H1 (cell line): ENCODE measurements at regions not wholly inside any gene's neighbourhood (a gene's known extent, or its start where the extent isn't known, plus 50 kb on each side); places are given as distances from the start of the nearest gene placed in this dataset.

Experiments
- CTCF ChIA-PET: fragments of 300-600 bp; sonication (Branson Sonifier 250); formaldehyde crosslinking; loops from one replicate; lab custom pipeline; 2021; ENCODE audit not compliant: partially characterized antibody; lab: Charles Lee
- POLR2A ChIA-PET: fragments of 300-600 bp; sonication (Branson Sonifier 250); formaldehyde crosslinking; loops from one replicate; lab custom pipeline; 2021; ENCODE audit warnings: inconsistent platforms; ENCODE audit not compliant: partially characterized antibody; lab: Charles Lee
- DNase-seq, 2 experiments: peaks; one replicate each; pipeline versions ENCODE4 v3.0.0 to v3.0.0-alpha.2; 2010 to 2022; ENCODE audit warnings: low spot score in 2 of 2, low read depth in 1 of 2, mixed read lengths in 1 of 2
- FAIRE-seq: peaks from 2 replicates; lab custom pipeline; 2011; peaks lifted over from hg19 to GRCh38; lab: Jason Lieb, UNC
- H2AFZ ChIP-seq: 2 replicates; pipeline ENCODE4 v1.8.1; 2012; ENCODE audit warnings: low read length, inconsistent platforms
- H2AK5ac ChIP-seq: 2 replicates; pipeline ENCODE4 v1.6.1; 2013; ENCODE audit warnings: low read depth, low read length
- H2BK120ac ChIP-seq: replicated peaks from 2 replicates; pipeline ENCODE3; 2013; ENCODE audit warnings: low read depth, low read length, inconsistent platforms
- H2BK12ac ChIP-seq: 2 replicates; pipeline ENCODE4 v1.6.1; 2013; ENCODE audit warnings: low read depth, low read length
- H2BK15ac ChIP-seq: 2 replicates; pipeline ENCODE4 v1.6.1; 2013; ENCODE audit warnings: low read length
- H2BK20ac ChIP-seq: 2 replicates; pipeline ENCODE4 v1.6.1; 2013; ENCODE audit warnings: low read length
- H2BK5ac ChIP-seq: 2 replicates; pipeline ENCODE4 v1.6.1; 2013; ENCODE audit warnings: low read depth, low read length
- H3K14ac ChIP-seq: 2 replicates; pipeline ENCODE4 v1.6.1; 2013; ENCODE audit warnings: inconsistent platforms; ENCODE audit not compliant: insufficient read length
- H3K18ac ChIP-seq: 2 replicates; pipeline ENCODE4 v1.6.1; 2013; ENCODE audit warnings: low read length; ENCODE audit errors: extremely low read depth
- H3K23ac ChIP-seq: 2 replicates; pipeline ENCODE4 v1.6.1; 2013; ENCODE audit warnings: inconsistent platforms; ENCODE audit not compliant: insufficient read length
- H3K23me2 ChIP-seq: 2 replicates; pipeline ENCODE4 v1.6.1; 2013; ENCODE audit warnings: low read depth, low read length
- H3K27ac ChIP-seq: 2 replicates; pipeline ENCODE4 v1.6.1; 2011; ENCODE audit warnings: low read depth, low read length, inconsistent platforms
- H3K27me3 ChIP-seq, 4 experiments: replicated peaks in 1 of 4; 1 replicate in 1 of 4; 2 replicates in 3 of 4; pipeline versions ENCODE4 v1.6.1 to v1.8.1; 2011 to 2013; ENCODE audit warnings: low read length in 3 of 4, mild to moderate bottlenecking in 3 of 4, inconsistent platforms in 2 of 4, mixed read lengths in 2 of 4, moderate library complexity in 1 of 4; ENCODE audit not compliant: control insufficient read depth in 3 of 4, insufficient read depth in 3 of 4; ENCODE audit errors: extremely low read depth in 1 of 4
- H3K36me3 ChIP-seq, 4 experiments: 2 replicates each; pipeline versions ENCODE4 v1.6.1 to v1.8.1; 2011 to 2013; ENCODE audit warnings: mild to moderate bottlenecking in 4 of 4, low read length in 3 of 4, moderate library complexity in 2 of 4, control low read depth in 1 of 4, inconsistent platforms in 1 of 4; ENCODE audit not compliant: insufficient read depth in 4 of 4, control insufficient read depth in 2 of 4
- H3K4ac ChIP-seq: replicated peaks from 2 replicates; pipeline ENCODE3; 2013; ENCODE audit warnings: low read length, low read depth, mixed read lengths, inconsistent platforms; ENCODE audit not compliant: insufficient read length
- H3K4me1 ChIP-seq, 4 experiments: replicated peaks in 1 of 4; 1 replicate in 1 of 4; 2 replicates in 3 of 4; pipeline versions ENCODE4 v1.6.1 to v1.8.1; 2011 to 2013; ENCODE audit warnings: low read length in 3 of 4, inconsistent platforms in 2 of 4, mixed read lengths in 1 of 4; ENCODE audit not compliant: insufficient read depth in 4 of 4, control insufficient read depth in 3 of 4
- H3K4me2 ChIP-seq, 2 experiments: 2 replicates each; pipeline versions ENCODE4 v1.6.1 to v1.8.1; 2011 to 2013; ENCODE audit warnings: low read depth in 2 of 2, low read length in 2 of 2, control low read depth in 1 of 2, inconsistent platforms in 1 of 2, mild to moderate bottlenecking in 1 of 2; ENCODE audit not compliant: insufficient read depth in 1 of 2
- H3K4me3 ChIP-seq, 4 experiments: fragments of 200-600, 300-600 bp in 1 of 4; sonication (generic), shearing (Covaris generic), sonication (Bioruptor Twin) in 1 of 4; 2 replicates each; pipeline versions ENCODE4 v1.5.1 to v1.8.1; 2011 to 2016; ENCODE audit warnings: low read length in 4 of 4, low read depth in 3 of 4, control low read depth in 2 of 4, inconsistent platforms in 2 of 4, mild to moderate bottlenecking in 2 of 4, mixed read lengths in 1 of 4, moderate library complexity in 1 of 4; ENCODE audit not compliant: insufficient read depth in 2 of 4; ENCODE audit errors: extremely low read depth in 1 of 4
- H3K56ac ChIP-seq: replicated peaks from 2 replicates; pipeline ENCODE3; 2013; ENCODE audit warnings: low read depth, mild to moderate bottlenecking, mixed read lengths, low read length, inconsistent platforms; ENCODE audit not compliant: insufficient read length
- H3K79me1 ChIP-seq: 2 replicates; pipeline ENCODE4 v1.6.1; 2013; ENCODE audit warnings: low read depth, low read length, control low read depth
- H3K79me2 ChIP-seq, 2 experiments: 2 replicates each; pipeline versions ENCODE4 v1.6.1 to v1.8.1; 2012 to 2013; ENCODE audit warnings: low read length in 2 of 2, mild to moderate bottlenecking in 2 of 2, inconsistent platforms in 1 of 2; ENCODE audit not compliant: insufficient read depth in 2 of 2, control insufficient read depth in 1 of 2
- H3K9ac ChIP-seq, 4 experiments: replicated peaks in 1 of 4; 1 replicate in 1 of 4; 2 replicates in 3 of 4; pipeline versions ENCODE4 v1.6.1 to v1.8.1; 2011 to 2013; ENCODE audit warnings: low read depth in 3 of 4, low read length in 3 of 4, control low read depth in 2 of 4, mild to moderate bottlenecking in 2 of 4, moderate library complexity in 2 of 4, inconsistent platforms in 1 of 4; ENCODE audit errors: extremely low read depth in 1 of 4
- H3K9me3 ChIP-seq, 2 experiments: 2 replicates each; pipeline versions ENCODE4 v1.6.1 to v1.8.1; 2012 to 2013; ENCODE audit warnings: mild to moderate bottlenecking in 2 of 2, moderate library complexity in 2 of 2, control low read depth in 1 of 2, inconsistent platforms in 1 of 2, low read depth in 1 of 2, low read length in 1 of 2, mixed read lengths in 1 of 2; ENCODE audit not compliant: insufficient read depth in 2 of 2
- H4K20me1 ChIP-seq, 2 experiments: replicated peaks in 1 of 2; 2 replicates each; pipeline versions ENCODE3 to v1.8.1; 2011 to 2013; ENCODE audit warnings: inconsistent platforms in 2 of 2, low read length in 2 of 2, mild to moderate bottlenecking in 1 of 2; ENCODE audit not compliant: insufficient read depth in 2 of 2, control insufficient read depth in 1 of 2
- H4K5ac ChIP-seq: 2 replicates; pipeline ENCODE4 v1.6.1; 2013; ENCODE audit warnings: low read length, low read depth, mixed read lengths, inconsistent platforms; ENCODE audit not compliant: insufficient read length
- H4K8ac ChIP-seq: 2 replicates; pipeline ENCODE4 v1.8.0; 2013; ENCODE audit warnings: mild to moderate bottlenecking, moderate library complexity, low read length, inconsistent platforms; ENCODE audit not compliant: insufficient read depth; ENCODE audit errors: extremely low read depth
- H4K91ac ChIP-seq: replicated peaks from 2 replicates; pipeline ENCODE3; 2013; ENCODE audit warnings: low read length, mixed read lengths, inconsistent platforms; ENCODE audit not compliant: insufficient read length
- GABPA ChIP-seq: IDR thresholded peaks from 2 replicates; pipeline ENCODE4 v1.6.1; 2011; ENCODE audit warnings: mild to moderate bottlenecking, low read length, moderate library complexity, borderline replicate concordance; ENCODE audit not compliant: insufficient read depth
- JUN ChIP-seq: IDR thresholded peaks from 2 replicates; pipeline ENCODE4 v1.6.1; 2011; ENCODE audit warnings: low read depth, mild to moderate bottlenecking, improper control_type of control experiment, low read length
- JUND ChIP-seq: IDR thresholded peaks from 2 replicates; pipeline ENCODE4 v1.6.1; 2011; ENCODE audit warnings: mild to moderate bottlenecking, improper control_type of control experiment, low read length
- NRF1 ChIP-seq: IDR thresholded peaks from 2 replicates; pipeline ENCODE4 v1.6.1; 2011; ENCODE audit warnings: mild to moderate bottlenecking, low read depth, low read length, improper control_type of control experiment
- TAF7 ChIP-seq: optimal IDR thresholded peaks from 2 replicates; pipeline ENCODE3; 2011; ENCODE audit warnings: low read depth, mild to moderate bottlenecking, inconsistent platforms, low read length, moderate library complexity, borderline replicate concordance
- ZNF274 ChIP-seq: IDR thresholded peaks from 2 replicates; pipeline ENCODE4 v1.7.0; 2012; ENCODE audit warnings: low read length, borderline replicate concordance; ENCODE audit errors: extremely low read depth
- WGBS, 2 experiments: shearing (Covaris generic) in 1 of 2; methylation state at CpG; one replicate each; pipeline versions ENCODE4 v1.1.6 to v1.1.7; 2013 to 2015; ENCODE audit warnings: low lambda C conversion rate in 2 of 2, mixed read lengths in 2 of 2, inconsistent platforms in 1 of 2, low coverage in 1 of 2, missing lambda C conversion rate in 1 of 2; ENCODE audit not compliant: insufficient replicate concordance in 2 of 2, insufficient coverage in 1 of 2, insufficient read length in 1 of 2; ENCODE audit errors: extremely low coverage in 1 of 2, missing lambda C conversion rate in 1 of 2; 5-methylcytosine and 5-hydroxymethylcytosine counted together

DNA sequence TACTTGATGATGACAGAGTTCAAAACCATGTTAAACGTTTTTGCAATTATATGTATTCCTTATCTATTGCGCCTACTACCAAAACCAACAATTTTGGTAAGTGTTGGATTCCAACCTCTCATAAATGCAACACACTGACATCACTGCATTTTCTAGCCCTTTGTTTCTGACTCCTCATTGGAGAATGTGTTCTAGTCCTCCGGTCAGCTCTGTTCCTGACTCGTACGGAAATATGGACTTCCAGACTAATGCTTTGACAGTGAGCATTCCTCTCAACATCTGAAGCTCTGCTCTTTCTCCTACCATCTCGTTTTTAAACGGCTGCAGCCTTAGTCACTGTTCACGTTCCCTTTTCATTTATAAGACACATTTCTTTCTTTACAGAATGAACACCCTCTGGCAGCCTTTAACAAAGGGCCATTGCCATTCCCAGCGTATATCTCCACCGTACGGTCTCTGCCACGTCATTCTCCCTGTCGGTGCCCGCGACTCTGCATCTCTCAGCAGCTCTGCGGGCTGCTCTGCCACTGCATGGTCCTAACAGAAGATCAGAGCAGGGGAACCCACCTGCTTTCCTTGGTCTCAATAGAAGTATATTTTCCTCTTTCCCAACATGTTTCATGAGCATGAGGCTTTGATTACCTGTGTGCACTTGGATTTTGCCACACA lies 103.0 kb upstream of the SYNDIG1 start:
- H3K18ac ChIP-seq = no peak overlapping the region
- H3K23me2 ChIP-seq = no peaks in the 10 kb centered on the region
- H2BK120ac ChIP-seq = no peak overlapping the region
- no peak overlapping the region for H3K14ac ChIP-seq
- no peaks in the 10 kb centered on the region for H3K79me1 ChIP-seq
- H2BK15ac ChIP-seq = no peak overlapping the region
- no peak overlapping the region for H2BK20ac ChIP-seq
- H3K36me3 ChIP-seq = no peaks in the 10 kb centered on the region
- no peak overlapping the region for H2AFZ ChIP-seq
- H3K4ac ChIP-seq = no peak overlapping the region
- peaks cover 0 to 3% (median 0%) of the 10 kb centered on the region in 4 experiments; a peak in 1 of 7 replicates for H3K27me3 ChIP-seq
- H2BK5ac ChIP-seq = no peak overlapping the region
- H4K91ac ChIP-seq = no peak overlapping the region
- H3K9me3 ChIP-seq = peaks cover 7 to 9% of the 10 kb centered on the region in 2 experiments
- ChIA-PET POLR2A (no interaction called here), CTCF (interaction anchor here (1.0 to 1.6 kb wide), 2 partner anchors 27 to 296 kb away, joined by 3 to 5 read pairs; no protein-coding TSS in a partner anchor)
- 0 out of 7 replicates have a peak, but pooled peaks cover 0 to 3% (median under 1%) of the 10 kb centered on the region in 4 experiments for H3K4me1 ChIP-seq
- no peaks in the 10 kb centered on the region for H3K79me2 ChIP-seq
- H3K23ac ChIP-seq = no peak overlapping the region
- no peak overlapping the region for H3K27ac ChIP-seq
- FAIRE-seq (no peak), DNase-seq (no peak)
- no peak overlapping the region for H3K4me2 ChIP-seq
- H4K5ac ChIP-seq = no peak overlapping the region
- H3K9ac ChIP-seq = no peak overlapping the region
- H3K56ac ChIP-seq = no peak overlapping the region
- H3K4me3 ChIP-seq = no peak overlapping the region
- no peak overlapping the region for H2AK5ac ChIP-seq
- no peaks in the 10 kb centered on the region for H4K20me1 ChIP-seq
- 90% methylated on average over 16 of the region's 16 CpGs; no CpG with 5 or more reads in 1 of the 2 experiments for WGBS, 2 experiments
- TF ChIP-seq ZNF274 (no peak), JUND (no peak), GABPA (no peak), JUN (no peak), TAF7 (no peak), NRF1 (no peak)
- no peak overlapping the region for H4K8ac ChIP-seq
- no peak overlapping the region for H2BK12ac ChIP-seq
